ENCODE measurements at regions not wholly inside any gene's neighbourhood (a gene's known extent, or its start where the extent isn't known, plus 50 kb on each side); places are given as distances from the start of the nearest gene placed in this dataset.

DNA sequence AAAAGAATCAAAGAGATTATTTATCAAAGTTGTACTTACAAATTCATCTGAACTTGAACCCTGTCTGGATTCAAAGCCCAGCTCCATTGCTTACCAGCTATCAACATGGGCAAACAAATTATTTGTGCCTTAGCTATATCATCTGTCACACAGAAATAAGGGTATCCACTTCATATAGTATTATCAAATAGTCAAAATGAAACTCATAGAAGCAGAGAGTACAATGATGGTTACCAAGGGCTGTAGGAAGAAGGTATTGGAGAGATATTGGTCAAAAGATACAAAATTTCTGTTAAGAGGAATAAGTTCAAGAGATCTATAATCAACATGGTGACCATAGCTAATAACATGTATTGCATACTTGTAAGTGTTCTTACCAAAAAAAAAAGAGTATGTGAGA is 87.8 kb upstream of the CCDC28A start:
- no peak for TF ChIP-seq JUN (IDR thresholded peaks at IDR 0.05; ENCODE audit: borderline replicate concordance, insufficient read depth, insufficient read length, low read depth)
- TF ChIP-seq, protein P1, sequence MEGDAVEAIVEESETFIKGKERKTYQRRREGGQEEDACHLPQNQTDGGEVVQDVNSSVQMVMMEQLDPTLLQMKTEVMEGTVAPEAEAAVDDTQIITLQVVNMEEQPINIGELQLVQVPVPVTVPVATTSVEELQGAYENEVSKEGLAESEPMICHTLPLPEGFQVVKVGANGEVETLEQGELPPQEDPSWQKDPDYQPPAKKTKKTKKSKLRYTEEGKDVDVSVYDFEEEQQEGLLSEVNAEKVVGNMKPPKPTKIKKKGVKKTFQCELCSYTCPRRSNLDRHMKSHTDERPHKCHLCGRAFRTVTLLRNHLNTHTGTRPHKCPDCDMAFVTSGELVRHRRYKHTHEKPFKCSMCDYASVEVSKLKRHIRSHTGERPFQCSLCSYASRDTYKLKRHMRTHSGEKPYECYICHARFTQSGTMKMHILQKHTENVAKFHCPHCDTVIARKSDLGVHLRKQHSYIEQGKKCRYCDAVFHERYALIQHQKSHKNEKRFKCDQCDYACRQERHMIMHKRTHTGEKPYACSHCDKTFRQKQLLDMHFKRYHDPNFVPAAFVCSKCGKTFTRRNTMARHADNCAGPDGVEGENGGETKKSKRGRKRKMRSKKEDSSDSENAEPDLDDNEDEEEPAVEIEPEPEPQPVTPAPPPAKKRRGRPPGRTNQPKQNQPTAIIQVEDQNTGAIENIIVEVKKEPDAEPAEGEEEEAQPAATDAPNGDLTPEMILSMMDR (IDR thresholded peaks at IDR 0.05; ENCODE audit: extremely low read depth in 1 of 2, insufficient read depth in 1 of 2, low read depth in 1 of 2, low read length in 2 of 2): no peak
- TF ChIP-seq POLR2A (IDR thresholded peaks at IDR 0.05; ENCODE audit: low read depth, low read length): no peak
- TF ChIP-seq, protein P2, sequence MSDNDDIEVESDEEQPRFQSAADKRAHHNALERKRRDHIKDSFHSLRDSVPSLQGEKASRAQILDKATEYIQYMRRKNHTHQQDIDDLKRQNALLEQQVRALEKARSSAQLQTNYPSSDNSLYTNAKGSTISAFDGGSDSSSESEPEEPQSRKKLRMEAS (IDR thresholded peaks at IDR 0.05; ENCODE audit: insufficient read depth, insufficient read length): no peak
- TF ChIP-seq GATA2 (IDR thresholded peaks at IDR 0.05; ENCODE audit: insufficient read depth, insufficient read length, low read depth, low read length): no peak
- TF ChIP-seq EZH2 (IDR thresholded peaks at IDR 0.05; ENCODE audit: borderline replicate concordance, low read depth, low read length, severe bottlenecking): no peak
- no peak for TF ChIP-seq FOS (IDR thresholded peaks at IDR 0.05; ENCODE audit: borderline replicate concordance, insufficient read depth, low read length)
- no peak for TF ChIP-seq POLR2AphosphoS5 (IDR thresholded peaks at IDR 0.05; ENCODE audit: insufficient read depth, low read depth, low read length)
- TF ChIP-seq MYC (IDR thresholded peaks at IDR 0.05; ENCODE audit: low read depth, low read length): no peak
- Histone ChIP-seq H3K36me3 (ENCODE audit: control insufficient read depth in 2 of 2, extremely low read depth in 1 of 2, insufficient read depth in 2 of 2, low read length in 2 of 2) (no peaks in the 10 kb centered on the region), H3K4me1 (ENCODE audit: control insufficient read depth, extremely low read depth, insufficient read depth, low read length) (peaks cover 14% of the 10 kb centered on the region), H4K20me1 (replicated peaks; ENCODE audit: control insufficient read depth, extremely low read depth, insufficient read depth, low read length) (no peaks in the 10 kb centered on the region), H3K27ac (ENCODE audit: insufficient read depth, low read depth, low read length) (no peak overlapping the region), H3K9me1 (replicated peaks; ENCODE audit: control insufficient read depth, extremely low read depth, insufficient read depth, low read length) (no peaks in the 10 kb centered on the region), H3K4me3 (replicated peaks in 1 of 3; ENCODE audit: insufficient read depth in 1 of 3, low read depth in 1 of 3, low read length in 3 of 3) (no peak overlapping the region), H3K27me3 (ENCODE audit: control insufficient read depth in 2 of 2, insufficient read depth in 2 of 2, low read length in 2 of 2) (no peaks in the 10 kb centered on the region), H3K4me2 (ENCODE audit: insufficient read depth, low read length) (no peak overlapping the region), H3K79me2 (ENCODE audit: control insufficient read depth, insufficient read depth, low read length) (peaks cover 87% of the 10 kb centered on the region), H3K9ac (replicated peaks; ENCODE audit: extremely low read depth, insufficient read depth, low read length) (no peak overlapping the region), H3K9me3 (replicated peaks; ENCODE audit: control insufficient read depth, insufficient read depth, low read length) (no peaks in the 10 kb centered on the region), H2AFZ (ENCODE audit: low read depth, low read length) (no peak overlapping the region)
- intact Hi-C loops (cut with micrococcal nuclease) (no loop called here), dilution Hi-C loops (cut with MboI; ENCODE audit: extremely low pct_ligation_motif_present, low sequenced_read_pairs) (no loop called here)
- FAIRE-seq: no peak
- ChIA-PET CTCF (interaction anchor here (1.2 kb wide), 1 partner anchor 26 kb away, joined by 3 read pairs; no protein-coding TSS in a partner anchor), POLR2A (no interaction called here)
- DNase-seq (ENCODE audit: low read depth, low spot score): no peak
- no TSS peak for BruUV-seq (replicated peaks)

Measured in endothelial cell of umbilical vein (primary cell).